NCI-H446 treated with DMSO at 0.1 percent for 48 hours (cell line): ENCODE measurements at regions not wholly inside any gene's neighbourhood (a gene's known extent, or its start where the extent isn't known, plus 50 kb on each side); places are given as distances from the start of the nearest gene placed in this dataset.

Experiments used
- DNase-seq: peaks from one replicate; lab custom pipeline; 2025; lab: John Stamatoyannopoulos, UW

- DNase-seq = no peak
These were observed 55.4 kb downstream of the XCL1 start for GRCh38 chr1:168631671-168632400.

- no peak for DNase-seq
These were observed 58.6 kb downstream of the XCL1 start for GRCh38 chr1:168634951-168635532.

GRCh38 chr1:168636200-168636599, 59.8 kb downstream of the XCL1 start:
- no peak for DNase-seq

- DNase-seq = no peak
These were observed 60.3 kb downstream of the XCL1 start for GRCh38 chr1:168636642-168637111.

- DNase-seq = peak; percentile 11
These were observed 61.1 kb downstream of the XCL1 start for GRCh38 chr1:168637350-168637991.

GRCh38 chr1:168638884-168639283, 62.5 kb downstream of the XCL1 start:
- no peak for DNase-seq

GRCh38 chr1:168640182-168640581, 63.8 kb downstream of the XCL1 start:
- no peak for DNase-seq

- DNase-seq = no peak
These were observed 64.4 kb downstream of the XCL1 start for GRCh38 chr1:168640836-168641235.

GRCh38 chr1:168643152-168643551, 66.7 kb downstream of the XCL1 start:
- DNase-seq = no peak
